Activated T-helper 17 cell treated with anti-CD3 and anti-CD28 coated beads, Interleukin-2, amount 50 U/mL, for 72 hours (primary cell): ENCODE measurements at regions not wholly inside any gene's neighbourhood (a gene's known extent, or its start where the extent isn't known, plus 50 kb on each side); places are given as distances from the start of the nearest gene placed in this dataset.
"Not testable (repeated sequence)": the region's sequence is repeated elsewhere in the genome, so short reads cannot be mapped to it uniquely, and the experiment has no call there.

Source experiments
- ATAC-seq: fragments of 150-1000 bp; cut with Tn5 transposase; replicated peaks from 2 replicates; pipeline ENCODE4 v1.10.0; 2021; ENCODE audit warnings: mild to moderate bottlenecking, moderate library complexity
- H3K27ac Mint-ChIP-seq: one replicate; pipeline ENCODE4 v1.8.0; 2022; ENCODE audit warnings: mixed read lengths
- H3K27me3 Mint-ChIP-seq: one replicate; pipeline ENCODE4 v1.8.0; 2022; ENCODE audit warnings: mixed read lengths
- H3K36me3 Mint-ChIP-seq: one replicate; pipeline ENCODE4 v1.8.0; 2022; ENCODE audit warnings: low read depth, mild to moderate bottlenecking, mixed read lengths
- H3K4me1 Mint-ChIP-seq: one replicate; pipeline ENCODE4 v1.8.0; 2022; ENCODE audit warnings: mixed read lengths
- H3K4me3 Mint-ChIP-seq: one replicate; pipeline ENCODE4 v1.8.0; 2022; ENCODE audit warnings: mild to moderate bottlenecking, mixed read lengths
- H3K9me3 Mint-ChIP-seq: one replicate; pipeline ENCODE4 v1.8.0; 2022; ENCODE audit warnings: mixed read lengths

DNA sequence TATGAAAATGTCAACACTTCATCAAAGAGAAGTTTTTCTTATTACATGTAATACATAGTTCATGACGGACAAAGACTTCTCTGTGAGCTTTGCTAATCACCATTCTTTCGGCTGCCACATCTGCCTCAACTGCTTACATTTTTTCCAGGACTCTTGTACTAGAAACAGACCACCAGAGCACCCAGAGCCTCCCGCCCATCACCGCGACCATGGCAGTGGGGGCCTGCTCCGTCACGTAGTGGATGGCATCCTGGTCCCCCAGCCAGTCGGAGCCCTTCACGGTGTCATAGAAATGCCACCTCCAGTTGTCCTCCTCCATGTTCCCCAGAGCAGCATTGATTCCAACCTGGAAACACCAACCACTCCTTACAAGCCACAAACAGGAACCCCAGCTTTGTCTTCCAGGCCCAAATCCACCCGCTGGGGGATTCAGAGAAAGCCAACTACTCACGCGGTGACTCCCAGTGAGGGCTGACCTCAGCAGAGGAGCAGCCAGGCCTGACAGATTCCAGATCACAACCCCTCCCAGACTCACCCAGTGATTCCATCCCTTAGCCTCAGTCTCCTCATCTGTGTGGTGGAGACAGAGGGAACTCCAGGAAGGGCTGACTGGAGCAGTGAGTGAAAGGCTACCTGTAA is 76.2 kb upstream of the TNK2 start:
- H3K4me1 Mint-ChIP-seq, H3K4me3 Mint-ChIP-seq, ATAC-seq, H3K9me3 Mint-ChIP-seq, H3K27ac Mint-ChIP-seq, H3K27me3 Mint-ChIP-seq: not testable (repeated sequence)
- H3K36me3 Mint-ChIP-seq = peaks cover 31% of the 10 kb centered on the region

DNA sequence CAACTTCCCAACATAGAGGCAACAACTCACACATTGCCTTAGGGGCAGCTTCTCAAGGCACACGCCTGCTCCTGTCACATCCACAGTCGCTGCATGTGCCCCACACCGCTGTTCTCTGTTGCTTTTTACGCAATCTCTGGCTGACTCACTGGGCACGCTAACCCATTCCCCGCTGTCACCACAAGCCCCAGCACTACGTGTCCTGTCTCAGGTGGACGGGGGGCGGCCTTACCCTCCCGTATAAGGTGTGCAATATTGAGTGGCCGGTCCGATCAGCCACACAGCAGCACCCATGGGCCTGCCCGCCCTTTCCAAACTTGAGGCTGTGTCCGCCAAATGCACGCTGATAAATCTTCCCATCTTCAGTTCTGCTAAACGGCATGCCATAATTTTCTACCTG is 75.5 kb upstream of the TNK2 start:
- not testable (repeated sequence) for ATAC-seq, H3K27ac Mint-ChIP-seq, H3K4me3 Mint-ChIP-seq, H3K4me1 Mint-ChIP-seq, H3K27me3 Mint-ChIP-seq, H3K9me3 Mint-ChIP-seq
- H3K36me3 Mint-ChIP-seq = peaks cover 37% of the 10 kb centered on the region

- not testable (repeated sequence) for H3K4me3 Mint-ChIP-seq, H3K27ac Mint-ChIP-seq, ATAC-seq, H3K9me3 Mint-ChIP-seq, H3K4me1 Mint-ChIP-seq, H3K27me3 Mint-ChIP-seq
- H3K36me3 Mint-ChIP-seq = peaks cover 43% of the 10 kb centered on the region
Observed at GRCh38 chr3:195982754-195983153, 74.4 kb upstream of the TNK2 start.

GRCh38 chr3:195981778-195982177 is 73.4 kb upstream of the TNK2 start:
- H3K27ac Mint-ChIP-seq, H3K4me1 Mint-ChIP-seq, ATAC-seq, H3K27me3 Mint-ChIP-seq, H3K9me3 Mint-ChIP-seq, H3K4me3 Mint-ChIP-seq: not testable (repeated sequence)
- H3K36me3 Mint-ChIP-seq = peaks cover 43% of the 10 kb centered on the region

DNA sequence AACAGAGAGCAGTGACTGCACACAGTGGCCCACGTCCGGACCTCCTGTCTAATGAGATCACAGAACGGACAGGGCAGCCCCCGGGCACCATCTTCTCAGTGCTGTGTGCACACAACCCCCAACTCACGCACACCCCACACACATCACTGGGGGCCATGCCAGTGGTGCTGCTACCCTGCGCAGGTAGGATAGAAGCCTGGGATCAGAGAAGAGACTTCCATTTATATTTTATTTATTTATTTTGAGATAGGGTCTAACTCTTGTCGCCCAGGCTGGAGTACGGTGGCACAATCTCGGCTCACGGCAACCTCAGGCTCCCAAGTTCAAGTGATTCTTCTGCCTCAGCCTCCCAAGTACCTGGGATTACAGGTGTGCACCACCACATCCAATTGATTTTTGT is 71.5 kb upstream of the TNK2 start:
- peaks cover 56% of the 10 kb centered on the region for H3K36me3 Mint-ChIP-seq
- not testable (repeated sequence) for H3K4me3 Mint-ChIP-seq, H3K9me3 Mint-ChIP-seq, H3K27me3 Mint-ChIP-seq, H3K4me1 Mint-ChIP-seq, ATAC-seq, H3K27ac Mint-ChIP-seq

DNA sequence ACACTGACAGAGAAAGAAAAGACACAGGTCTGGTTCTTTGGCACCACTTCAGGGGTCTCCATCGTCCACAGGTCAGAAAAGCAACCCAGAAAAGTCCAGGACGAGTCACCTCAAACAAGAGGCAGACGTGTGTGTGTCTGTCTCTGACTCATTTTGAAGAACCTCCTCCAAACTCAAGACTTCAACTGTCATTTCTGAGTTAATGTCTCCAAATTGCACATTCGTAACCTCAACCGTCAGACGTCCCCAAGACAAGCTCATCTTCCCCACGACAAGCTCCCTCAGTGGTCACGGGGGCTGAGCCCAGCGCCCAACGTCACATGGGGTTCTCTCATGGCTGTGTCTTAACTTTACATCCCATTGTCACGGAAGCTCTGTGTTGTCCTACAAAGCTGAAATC is 70.2 kb upstream of the TNK2 start:
- not testable (repeated sequence) for H3K4me1 Mint-ChIP-seq, H3K27ac Mint-ChIP-seq, H3K27me3 Mint-ChIP-seq, H3K9me3 Mint-ChIP-seq, H3K4me3 Mint-ChIP-seq
- ATAC-seq = peak; percentile 91
- peaks cover 48% of the 10 kb centered on the region for H3K36me3 Mint-ChIP-seq

DNA sequence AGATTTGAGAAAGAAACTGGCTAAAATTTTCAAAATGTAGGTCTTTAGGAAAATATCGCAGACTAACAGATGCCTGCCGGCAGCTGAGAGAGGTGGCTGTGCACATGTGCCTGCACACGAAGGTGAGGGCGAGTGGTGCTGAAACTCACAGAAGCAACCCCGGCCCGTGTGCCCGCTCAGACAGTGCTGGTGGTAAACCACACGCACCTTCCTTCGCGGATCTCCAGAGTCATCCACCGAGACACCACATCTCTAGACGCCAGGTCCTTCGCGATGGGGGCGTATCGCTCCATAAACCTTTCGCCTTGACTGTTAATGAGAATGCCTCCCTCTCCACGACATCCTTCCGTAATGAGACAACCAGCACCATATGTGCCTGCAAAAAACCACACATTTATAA is 68.5 kb upstream of the TNK2 start:
- H3K4me3 Mint-ChIP-seq, H3K27me3 Mint-ChIP-seq, H3K4me1 Mint-ChIP-seq, H3K9me3 Mint-ChIP-seq, H3K27ac Mint-ChIP-seq: not testable (repeated sequence)
- ATAC-seq = peak; percentile 54
- peaks cover 46% of the 10 kb centered on the region for H3K36me3 Mint-ChIP-seq

GRCh38 chr3:195974281-195974680 is 65.9 kb upstream of the TNK2 start:
- H3K9me3 Mint-ChIP-seq, H3K4me3 Mint-ChIP-seq, ATAC-seq, H3K27ac Mint-ChIP-seq, H3K4me1 Mint-ChIP-seq, H3K27me3 Mint-ChIP-seq: not testable (repeated sequence)
- peaks cover 61% of the 10 kb centered on the region for H3K36me3 Mint-ChIP-seq

GRCh38 chr3:195970873-195971272 is 62.5 kb upstream of the TNK2 start:
- H3K4me1 Mint-ChIP-seq, H3K27ac Mint-ChIP-seq, H3K9me3 Mint-ChIP-seq, H3K4me3 Mint-ChIP-seq, ATAC-seq, H3K27me3 Mint-ChIP-seq: not testable (repeated sequence)
- H3K36me3 Mint-ChIP-seq = peaks cover 59% of the 10 kb centered on the region

- peaks cover 59% of the 10 kb centered on the region for H3K36me3 Mint-ChIP-seq
- H3K9me3 Mint-ChIP-seq, H3K4me3 Mint-ChIP-seq, ATAC-seq, H3K27ac Mint-ChIP-seq, H3K4me1 Mint-ChIP-seq, H3K27me3 Mint-ChIP-seq: not testable (repeated sequence)
Observed at GRCh38 chr3:195969838-195970776, 61.8 kb upstream of the TNK2 start.

- H3K4me1 Mint-ChIP-seq, H3K27me3 Mint-ChIP-seq, H3K27ac Mint-ChIP-seq, ATAC-seq, H3K9me3 Mint-ChIP-seq, H3K4me3 Mint-ChIP-seq: not testable (repeated sequence)
- peaks cover 61% of the 10 kb centered on the region for H3K36me3 Mint-ChIP-seq
Observed at GRCh38 chr3:195969341-195969740, 61.0 kb upstream of the TNK2 start.

DNA sequence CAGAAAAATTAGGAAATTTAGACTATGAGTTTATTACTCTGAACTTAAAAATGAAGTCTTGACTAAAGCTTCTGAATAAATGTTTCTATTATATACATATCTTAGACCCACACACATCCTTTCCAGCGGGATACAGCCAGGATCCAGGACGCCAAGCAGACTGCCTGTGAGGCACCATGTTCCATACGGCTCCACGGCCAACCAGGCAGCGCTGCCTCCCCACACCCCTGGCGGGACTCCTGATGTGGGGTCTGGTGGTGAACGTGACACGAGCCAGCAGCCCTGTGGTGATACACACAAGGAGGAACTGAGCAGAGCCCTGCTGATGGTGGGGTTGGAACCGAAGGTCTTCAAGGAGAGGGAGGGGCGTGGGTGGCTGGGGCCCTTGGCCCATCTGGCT is 59.8 kb upstream of the TNK2 start:
- H3K4me1 Mint-ChIP-seq, H3K9me3 Mint-ChIP-seq, ATAC-seq, H3K4me3 Mint-ChIP-seq, H3K27me3 Mint-ChIP-seq, H3K27ac Mint-ChIP-seq: not testable (repeated sequence)
- H3K36me3 Mint-ChIP-seq = peaks cover 70% of the 10 kb centered on the region

GRCh38 chr3:195967387-195967720 is 59.0 kb upstream of the TNK2 start:
- peaks cover 72% of the 10 kb centered on the region for H3K36me3 Mint-ChIP-seq
- H3K9me3 Mint-ChIP-seq, H3K27ac Mint-ChIP-seq, H3K4me3 Mint-ChIP-seq, H3K27me3 Mint-ChIP-seq, ATAC-seq, H3K4me1 Mint-ChIP-seq: not testable (repeated sequence)

DNA sequence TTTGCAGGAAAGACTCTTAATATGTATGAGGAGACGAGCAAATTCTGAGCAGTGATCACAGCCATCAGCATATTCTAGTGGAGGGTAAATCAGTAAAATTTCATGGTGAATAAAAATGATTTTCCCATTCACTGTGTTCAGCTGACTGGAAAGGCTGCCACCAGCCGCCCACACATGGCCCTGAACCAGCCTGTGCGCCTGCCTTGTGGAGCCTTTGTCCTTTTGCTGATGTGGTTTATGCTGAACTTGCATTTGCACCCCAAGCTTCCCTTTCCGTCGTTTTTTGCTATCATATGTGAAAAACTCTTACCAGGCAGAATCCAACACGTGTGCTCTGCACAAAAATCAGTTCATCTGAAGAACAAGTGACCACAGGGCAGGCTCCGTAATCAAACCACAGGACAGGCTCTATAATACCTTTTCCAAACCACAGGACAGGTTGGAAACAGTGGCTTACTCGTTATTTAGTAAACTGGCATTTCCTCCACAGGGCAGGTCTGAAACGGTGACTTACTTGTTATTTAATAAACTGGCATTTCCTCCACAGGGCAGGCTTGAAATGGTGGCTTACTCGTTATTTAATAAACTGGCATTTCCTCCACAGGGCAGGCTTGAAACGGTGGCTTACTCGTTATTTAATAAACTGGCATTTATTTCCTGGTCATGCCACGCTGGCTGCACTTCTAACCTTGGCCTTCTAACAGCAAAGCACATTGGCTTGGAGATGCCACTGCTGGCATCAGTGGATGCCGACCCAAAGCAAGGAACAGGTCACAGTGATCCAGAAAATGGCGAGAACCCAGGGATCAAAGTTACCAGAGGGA is 58.4 kb upstream of the TNK2 start:
- not testable (repeated sequence) for H3K27me3 Mint-ChIP-seq, H3K9me3 Mint-ChIP-seq, H3K4me3 Mint-ChIP-seq, H3K4me1 Mint-ChIP-seq, H3K27ac Mint-ChIP-seq
- peaks cover 72% of the 10 kb centered on the region for H3K36me3 Mint-ChIP-seq
- peak; percentile 31 for ATAC-seq

DNA sequence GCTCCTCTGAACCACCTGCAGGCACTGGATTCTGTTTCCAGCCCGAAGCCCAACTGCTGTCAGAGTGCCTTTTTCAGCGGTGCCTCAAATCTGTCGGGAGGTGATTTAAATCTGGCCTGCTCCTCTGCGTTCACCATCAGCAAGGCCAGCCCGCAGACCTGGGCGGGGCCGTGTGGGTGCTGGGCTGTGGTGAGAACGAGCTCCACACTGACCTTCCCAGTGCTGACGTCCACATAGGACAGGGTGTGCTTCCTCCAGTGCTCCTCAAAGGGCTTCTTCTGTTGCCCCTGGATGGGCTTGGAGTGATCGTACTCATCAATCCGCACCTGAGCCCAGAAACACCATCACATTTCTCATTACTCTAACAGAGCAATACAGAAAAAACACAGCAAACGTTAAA is 56.9 kb upstream of the TNK2 start:
- Mint-ChIP-seq H3K36me3 (peaks cover 71% of the 10 kb centered on the region), H3K27ac (peak overlapping the region; percentile 46)
- not testable (repeated sequence) for H3K27me3 Mint-ChIP-seq, H3K9me3 Mint-ChIP-seq, ATAC-seq, H3K4me1 Mint-ChIP-seq, H3K4me3 Mint-ChIP-seq
